VCaP (cell line): ENCODE measurements at regions not wholly inside any gene's neighbourhood (a gene's known extent, or its start where the extent isn't known, plus 50 kb on each side); places are given as distances from the start of the nearest gene placed in this dataset.

Source experiments
- H3K27ac ChIP-seq: fragments of 450-650 bp; 2 replicates; pipeline ENCODE4 v1.5.1; 2017
- TF ChIP-seq, protein P1 (sequence below): fragments of 450-650 bp; conservative IDR thresholded peaks from 2 replicates; pipeline ENCODE4 v1.5.1; 2017; ENCODE audit warnings: mild to moderate bottlenecking, moderate library complexity

DNA sequence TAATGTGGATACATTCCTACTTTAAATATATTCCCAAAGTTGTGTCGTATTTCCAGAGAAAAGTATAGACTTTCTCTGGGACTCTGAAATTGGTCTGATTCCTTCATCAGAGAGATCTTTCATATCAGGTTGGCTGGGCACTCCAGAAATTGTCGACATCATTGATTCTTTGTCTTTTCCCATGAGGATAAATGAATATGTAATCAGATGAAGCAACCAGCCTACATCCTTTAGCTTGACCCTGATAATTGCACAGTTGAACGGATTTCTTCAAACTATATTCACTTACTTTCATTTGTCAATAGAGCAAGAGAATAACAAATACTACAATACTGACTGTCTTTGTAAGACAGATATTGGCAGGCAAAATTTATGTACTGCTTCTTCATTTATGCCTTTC lies 680.2 kb upstream of the LRRTM4 start:
- H3K27ac ChIP-seq, result no peak overlapping the region
- TF ChIP-seq, protein P1, sequence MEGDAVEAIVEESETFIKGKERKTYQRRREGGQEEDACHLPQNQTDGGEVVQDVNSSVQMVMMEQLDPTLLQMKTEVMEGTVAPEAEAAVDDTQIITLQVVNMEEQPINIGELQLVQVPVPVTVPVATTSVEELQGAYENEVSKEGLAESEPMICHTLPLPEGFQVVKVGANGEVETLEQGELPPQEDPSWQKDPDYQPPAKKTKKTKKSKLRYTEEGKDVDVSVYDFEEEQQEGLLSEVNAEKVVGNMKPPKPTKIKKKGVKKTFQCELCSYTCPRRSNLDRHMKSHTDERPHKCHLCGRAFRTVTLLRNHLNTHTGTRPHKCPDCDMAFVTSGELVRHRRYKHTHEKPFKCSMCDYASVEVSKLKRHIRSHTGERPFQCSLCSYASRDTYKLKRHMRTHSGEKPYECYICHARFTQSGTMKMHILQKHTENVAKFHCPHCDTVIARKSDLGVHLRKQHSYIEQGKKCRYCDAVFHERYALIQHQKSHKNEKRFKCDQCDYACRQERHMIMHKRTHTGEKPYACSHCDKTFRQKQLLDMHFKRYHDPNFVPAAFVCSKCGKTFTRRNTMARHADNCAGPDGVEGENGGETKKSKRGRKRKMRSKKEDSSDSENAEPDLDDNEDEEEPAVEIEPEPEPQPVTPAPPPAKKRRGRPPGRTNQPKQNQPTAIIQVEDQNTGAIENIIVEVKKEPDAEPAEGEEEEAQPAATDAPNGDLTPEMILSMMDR, result no peak

DNA sequence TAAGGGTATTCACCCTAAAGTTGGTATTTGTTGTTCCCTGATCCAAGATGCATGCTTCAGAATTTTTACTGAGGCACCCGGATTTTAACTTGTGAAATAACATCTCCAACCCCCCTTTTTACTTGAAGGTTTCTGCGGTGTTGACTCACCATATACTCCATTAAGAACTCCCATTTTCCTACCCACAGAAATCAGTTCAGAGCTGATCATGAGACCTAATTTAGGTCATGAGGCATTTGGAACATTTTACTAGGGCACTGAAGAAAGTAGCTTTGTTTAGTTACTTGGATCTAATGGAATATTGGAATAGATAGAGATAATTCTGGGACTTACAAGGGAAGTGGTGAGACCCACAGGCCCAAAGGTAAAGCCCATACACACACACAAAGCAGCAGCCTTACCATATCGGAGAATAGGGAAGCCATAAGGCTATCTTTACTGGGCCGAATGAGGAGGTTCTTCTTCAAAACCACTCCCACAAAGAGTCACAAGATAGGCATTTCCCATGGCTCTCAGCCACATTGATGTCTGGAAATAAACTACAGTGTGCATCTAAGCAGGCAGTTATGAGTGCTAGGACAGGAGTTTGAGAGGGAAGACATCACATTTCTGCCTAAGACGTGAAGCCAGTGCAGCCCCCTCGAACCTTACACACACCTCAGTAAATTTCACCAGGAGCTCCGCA lies 681.0 kb upstream of the LRRTM4 start:
- TF ChIP-seq, protein P1, result no peak
- H3K27ac ChIP-seq, result no peak overlapping the region

DNA sequence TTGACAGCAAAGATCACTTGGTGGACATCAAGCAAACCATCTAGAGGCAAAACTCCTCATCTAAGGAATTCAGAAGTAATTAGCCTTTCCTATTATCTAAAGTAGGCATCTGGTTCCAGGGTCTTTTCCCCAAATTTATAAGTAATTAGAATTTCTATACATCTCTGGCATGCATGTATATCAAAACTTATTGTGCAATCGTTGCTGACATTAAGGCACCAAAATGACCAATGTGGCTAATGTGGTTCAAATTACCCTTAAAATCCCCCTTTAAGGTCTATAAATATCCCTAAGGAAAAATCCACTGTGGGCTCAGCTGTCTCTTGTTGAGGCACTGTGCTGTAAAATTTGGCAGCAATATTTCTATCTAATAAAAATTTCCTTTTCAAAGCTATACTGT lies 695.9 kb upstream of the LRRTM4 start:
- TF ChIP-seq, protein P1, result no peak
- H3K27ac ChIP-seq, result no peak overlapping the region

DNA sequence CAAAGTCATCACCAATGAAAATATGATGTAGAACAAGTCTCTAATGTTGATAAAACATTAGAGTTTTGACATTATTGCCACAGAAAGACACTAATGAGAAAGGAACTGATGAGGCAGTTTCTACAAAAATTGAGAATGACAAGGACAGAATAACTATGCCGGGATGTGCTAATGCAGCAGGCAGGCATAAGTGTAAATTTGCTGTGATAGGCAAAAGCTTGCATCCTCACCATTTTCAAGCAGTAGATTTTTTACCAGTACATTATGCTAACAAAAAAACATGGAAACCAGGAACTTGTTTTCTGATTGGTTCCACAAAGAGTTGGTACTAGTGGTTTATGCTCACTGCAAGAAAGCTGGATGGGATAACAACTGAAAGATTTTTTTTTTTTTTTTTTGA lies 715.5 kb upstream of the LRRTM4 start:
- TF ChIP-seq, protein P1, result no peak

DNA sequence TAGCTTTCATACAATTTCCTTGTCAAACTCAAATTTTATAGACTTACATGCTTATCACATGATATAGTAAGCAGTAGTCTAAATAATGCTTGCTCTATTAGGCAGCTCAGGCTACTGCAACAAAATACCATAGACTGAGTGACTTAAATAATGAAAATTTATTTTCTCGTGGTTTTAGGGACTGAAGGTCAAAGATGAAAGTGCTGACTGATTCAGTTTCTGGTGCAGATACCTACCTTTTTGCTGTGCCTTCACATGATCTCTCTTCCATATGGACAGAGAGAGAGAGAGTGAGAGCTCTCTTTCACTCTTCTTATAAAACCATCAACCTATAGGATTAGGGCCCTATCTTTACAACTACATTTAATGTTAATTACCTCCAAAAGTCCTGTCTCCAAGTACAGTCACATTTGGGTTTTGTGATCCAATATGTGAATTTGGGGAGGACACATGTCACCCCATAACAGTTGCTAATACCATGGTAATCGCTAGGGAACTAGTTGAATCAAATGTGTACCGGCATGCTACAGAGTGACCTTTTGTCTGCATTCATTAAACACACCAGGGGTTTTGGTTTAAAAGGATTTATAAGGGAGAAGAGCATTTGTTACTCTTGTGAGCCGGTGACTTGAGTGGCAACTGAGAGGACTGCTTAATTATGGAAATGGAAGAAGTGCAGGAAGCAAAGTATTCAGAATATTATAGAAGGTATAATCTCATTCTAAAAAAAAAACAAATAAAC lies 723.4 kb upstream of the LRRTM4 start:
- H3K27ac ChIP-seq, result no peak overlapping the region
- TF ChIP-seq, protein P1, result no peak

More for the DNA sequence above, 715.5 kb upstream of the LRRTM4 start:
- no peak overlapping the region for H3K27ac ChIP-seq

DNA sequence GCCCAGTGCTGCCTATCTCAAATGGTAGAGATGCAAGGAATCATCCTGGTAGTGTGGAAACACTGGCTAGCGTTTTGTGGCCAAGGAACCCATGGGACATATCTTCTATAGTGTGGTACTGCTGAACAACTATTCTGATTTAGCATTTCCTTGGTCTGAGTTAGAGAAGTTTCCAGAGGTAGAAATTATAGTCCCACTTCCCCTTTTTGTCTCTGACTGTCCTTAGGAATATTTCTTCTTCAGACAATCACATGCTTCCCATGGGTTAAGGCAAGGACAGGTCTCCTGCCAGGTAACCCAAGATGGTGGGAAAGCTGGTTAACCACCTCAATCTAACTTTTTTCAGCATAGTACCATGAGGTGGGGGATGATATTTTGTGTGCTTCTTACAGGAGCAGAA lies 729.5 kb upstream of the LRRTM4 start:
- H3K27ac ChIP-seq, result no peak overlapping the region
- TF ChIP-seq, protein P1, result no peak

DNA sequence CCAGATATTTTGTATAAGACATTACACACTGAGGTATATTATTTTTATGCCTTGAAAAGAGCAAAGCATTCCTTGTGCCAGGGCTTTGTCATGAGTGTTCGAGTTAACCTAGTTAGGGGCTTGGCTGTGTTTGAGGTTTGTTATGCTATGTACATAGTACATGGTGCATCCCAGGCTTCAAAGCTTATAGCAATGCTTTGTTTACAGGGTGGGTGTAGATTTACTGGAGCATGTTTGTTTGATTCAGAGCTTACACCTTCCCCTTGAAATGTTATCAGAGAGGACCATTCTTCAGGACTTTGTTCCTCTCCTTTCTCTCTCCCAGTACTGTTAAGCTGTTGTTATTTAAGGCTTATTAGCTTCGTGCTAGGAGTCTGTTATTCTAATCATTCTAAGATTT lies 738.7 kb upstream of the LRRTM4 start:
- TF ChIP-seq, protein P1, result no peak
- H3K27ac ChIP-seq, result no peak overlapping the region
